K562 (cell line): ENCODE measurements at regions not wholly inside any gene's neighbourhood (a gene's known extent, or its start where the extent isn't known, plus 50 kb on each side); places are given as distances from the start of the nearest gene placed in this dataset.

Experiments
- ATAC-seq: fragments of 200-7000 bp; cut with Tn5 transposase; 3 replicates; pipeline ENCODE4 v1.9.1; 2020; ENCODE audit warnings: moderate library complexity
- BruUV-seq: library from RNA; stranded (reverse); fragments of 400-500 nt; replicated peaks from 2 replicates; lab custom pipeline; 2021; lab: Mats Ljungman, UMichigan
- CTCF ChIA-PET: fragments of 300-600 bp; formaldehyde crosslinking; extraction: SDS; loops from one replicate; lab custom pipeline; 2021; ENCODE audit warnings: low intra/inter-chr PET ratio; lab: Yijun Ruan, JAX
- POLR2A ChIA-PET: fragments of 300-600, 350-650 bp; sonication (Branson Sonifier 250); formaldehyde crosslinking; extraction: SDS; loops from one replicate; lab custom pipeline; 2021; ENCODE audit warnings: antibody characterized with exemption, inconsistent platforms; lab: Yijun Ruan, JAX
- DNase-seq, 4 experiments: peaks; one replicate each; pipeline versions ENCODE4 v3.0.0 to v3.0.0-alpha.2; 2011 to 2018; ENCODE audit warnings: low spot score in 3 of 4, mixed read lengths in 3 of 4; ENCODE audit errors: extremely low read depth in 1 of 4
- FAIRE-seq: peaks from 2 replicates; lab custom pipeline; 2011; peaks lifted over from hg19 to GRCh38; lab: Jason Lieb, UNC
- H2AFZ ChIP-seq: 2 replicates; pipeline ENCODE4 v1.6.0; 2011; ENCODE audit warnings: low read depth, low read length, control low read depth, inconsistent platforms
- H3K27ac ChIP-seq: fragments of 200-600 bp; 3 replicates; pipeline ENCODE4 v1.8.0; 2011; ENCODE audit warnings: low read depth, mild to moderate bottlenecking, control low read depth, inconsistent platforms, low read length, moderate library complexity, mixed read lengths; ENCODE audit errors: extremely low read depth
- H3K27me3 ChIP-seq, 2 experiments: fragments of 300-600 bp in 1 of 2; 2 replicates in 1 of 2; 3 replicates in 1 of 2; pipeline versions ENCODE4 v1.6.0 to v1.8.0; 2011; ENCODE audit warnings: inconsistent platforms in 2 of 2, low read length in 2 of 2, mild to moderate bottlenecking in 1 of 2, mixed read lengths in 1 of 2, moderate library complexity in 1 of 2; ENCODE audit not compliant: control insufficient read depth in 2 of 2, insufficient read depth in 2 of 2
- H3K36me3 ChIP-seq: fragments of 300-600 bp; 3 replicates; pipeline ENCODE4 v1.8.0; 2011; ENCODE audit warnings: mild to moderate bottlenecking, low read length, inconsistent platforms; ENCODE audit not compliant: control insufficient read depth, insufficient read depth
- H3K4me1 ChIP-seq, 2 experiments: fragments of 200-600 bp in 1 of 2; replicated peaks in 1 of 2; 2 replicates in 1 of 2; 3 replicates in 1 of 2; pipeline versions ENCODE4 v1.5.1 to v1.8.0; 2011; ENCODE audit warnings: inconsistent platforms in 2 of 2, low read length in 2 of 2, mild to moderate bottlenecking in 1 of 2, mixed read lengths in 1 of 2, moderate library complexity in 1 of 2; ENCODE audit not compliant: control insufficient read depth in 2 of 2, insufficient read depth in 2 of 2
- H3K4me2 ChIP-seq: 2 replicates; pipeline ENCODE4 v1.6.1; 2011; ENCODE audit warnings: low read length, control low read depth, inconsistent platforms, mixed read lengths; ENCODE audit not compliant: insufficient read depth
- H3K4me3 ChIP-seq: fragments of 200-600 bp; sonication (generic), shearing (Covaris generic); 2 replicates; pipeline ENCODE4 v1.5.1; 2016; ENCODE audit warnings: control low read depth, inconsistent platforms
- H3K79me2 ChIP-seq: fragments of 200-600 bp; 3 replicates; pipeline ENCODE4 v1.8.0; 2011; ENCODE audit warnings: low read length, inconsistent platforms; ENCODE audit not compliant: control insufficient read depth, insufficient read depth
- H3K9ac ChIP-seq, 2 experiments: 2 replicates each; pipeline versions ENCODE4 v1.6.0 to v1.6.1; 2011; ENCODE audit warnings: low read depth in 2 of 2, low read length in 2 of 2, control low read depth in 1 of 2, inconsistent platforms in 1 of 2, mild to moderate bottlenecking in 1 of 2, mixed read lengths in 1 of 2; ENCODE audit not compliant: insufficient read depth in 1 of 2
- H3K9me1 ChIP-seq: one replicate; pipeline ENCODE4 v1.6.0; 2011; ENCODE audit warnings: inconsistent platforms, mild to moderate bottlenecking, low read length, moderate library complexity; ENCODE audit not compliant: control insufficient read depth, insufficient read depth
- H3K9me3 ChIP-seq: replicated peaks from 2 replicates; pipeline ENCODE4 v1.5.1; 2011; ENCODE audit warnings: low read depth, low read length, inconsistent platforms; ENCODE audit not compliant: control insufficient read depth, insufficient read depth
- H4K20me1 ChIP-seq: replicated peaks from 2 replicates; pipeline ENCODE4 v1.6.1; 2011; ENCODE audit warnings: low read length, inconsistent platforms, mixed read lengths; ENCODE audit not compliant: control insufficient read depth, insufficient read depth
- ARID2 ChIP-seq: fragments of 450-650 bp; IDR thresholded peaks from 2 replicates; pipeline ENCODE4 v1.6.1; 2017; ENCODE audit warnings: antibody characterized with exemption, mild to moderate bottlenecking
- CBFA2T2 ChIP-seq: fragments of 450-650 bp; conservative IDR thresholded peaks from 2 replicates; pipeline ENCODE4 v1.6.1; 2017; ENCODE audit warnings: mild to moderate bottlenecking
- EP300 ChIP-seq: IDR thresholded peaks from 2 replicates; pipeline ENCODE4 v1.6.1; 2012; ENCODE audit warnings: low read length, improper control_type of control experiment
- HCFC1 ChIP-seq: IDR thresholded peaks from 2 replicates; pipeline ENCODE4 v1.6.1; 2012; ENCODE audit warnings: low read depth, low read length, improper control_type of control experiment
- HMG20B ChIP-seq: fragments of 250-450 bp; sonication (Bioruptor Pico); IDR thresholded peaks from 2 replicates; pipeline ENCODE4 v1.5.0; 2021; ENCODE audit warnings: mild to moderate bottlenecking
- NCOA6 ChIP-seq: fragments of 450-650 bp; IDR thresholded peaks from 2 replicates; pipeline ENCODE4 v1.6.1; 2017; ENCODE audit warnings: mild to moderate bottlenecking
- PHTF2 ChIP-seq: fragments of 250-450 bp; sonication (Bioruptor Pico); IDR thresholded peaks from 2 replicates; pipeline ENCODE4 v1.5.0; 2021; ENCODE audit warnings: mild to moderate bottlenecking
- POLR2B ChIP-seq: fragments of 450-650 bp; IDR thresholded peaks from 2 replicates; pipeline ENCODE4 v1.6.1; 2018; ENCODE audit warnings: low read depth; ENCODE audit not compliant: partially characterized antibody
- SNIP1 ChIP-seq: fragments of 450-650 bp; IDR thresholded peaks from 2 replicates; pipeline ENCODE4 v1.7.1; 2017; ENCODE audit warnings: low read depth, mild to moderate bottlenecking
- ZNF212 ChIP-seq: fragments of 450-650 bp; formaldehyde crosslinking; IDR thresholded peaks from 2 replicates; pipeline ENCODE4 v1.4.0; 2020; ENCODE audit warnings: mild to moderate bottlenecking
- ZNF23 ChIP-seq: fragments of 250-450 bp; sonication (Bioruptor Pico); IDR thresholded peaks from 2 replicates; pipeline ENCODE4 v1.4.0; 2020; ENCODE audit warnings: mild to moderate bottlenecking
- ZNF395 ChIP-seq: fragments of 200-800 bp; sonication (Bioruptor generic); IDR thresholded peaks from 2 replicates; pipeline ENCODE4 v1.6.1; 2017; ENCODE audit warnings: missing genetic modification characterization, missing compliant biosample characterization
- ZNF785 ChIP-seq: fragments of 250-450 bp; sonication (Bioruptor Pico); IDR thresholded peaks from 2 replicates; pipeline ENCODE4 v1.4.0; 2020; ENCODE audit warnings: mild to moderate bottlenecking
- WGBS: fragments of 100-300 bp; shearing (Covaris generic); methylation state at CpG from one replicate; pipeline ENCODE4 v1.1.6; 2016; ENCODE audit warnings: low coverage, mixed read lengths; ENCODE audit not compliant: insufficient coverage; ENCODE audit errors: missing lambda C conversion rate; 5-methylcytosine and 5-hydroxymethylcytosine counted together
- in situ Hi-C: fragments of 300-500 bp; cut with MboI; formaldehyde crosslinking; loops from 4 replicates; pipeline ENCODE4 v1.15.0; 2018; ENCODE audit warnings: inconsistent platforms, mixed read lengths
- intact Hi-C: fragments of 100-400 bp; cut with micrococcal nuclease; formaldehyde crosslinking; loops from 2 replicates; pipeline ENCODE4 v1.14.2; 2022
- TF ChIP-seq, protein P1 (sequence below): fragments of 150-350 bp; IDR thresholded peaks from 2 replicates; pipeline ENCODE4 v1.6.1; 2014; ENCODE audit warnings: low read depth, mild to moderate bottlenecking, low read length, borderline replicate concordance

- TF ChIP-seq HCFC1: no peak
- no peak for TF ChIP-seq ZNF395 (CRISPR knock-in tag)
- no peak for TF ChIP-seq POLR2B
These were observed 105.0 kb downstream of the TUSC1 start (continued) for GRCh38 chr9:25573281-25573680.

- DNase-seq: no peak
- Histone ChIP-seq H3K79me2 (no peaks in the 10 kb centered on the region), H3K9me3 (no peaks in the 10 kb centered on the region), H3K4me2 (no peak overlapping the region), H3K27ac (no peak overlapping the region), H3K36me3 (no peaks in the 10 kb centered on the region), H2AFZ (no peak overlapping the region), H3K9ac (no peak overlapping the region), H3K9me1 (no peaks in the 10 kb centered on the region), H4K20me1 (no peaks in the 10 kb centered on the region), H3K27me3 (no peaks in the 10 kb centered on the region), H3K4me1 (no peaks in the 10 kb centered on the region)
- in situ Hi-C loops: no loop called here
- intact Hi-C loops: no loop called here
- no CpG with 5 or more reads among the region's 2 CpGs for WGBS
- FAIRE-seq: no peak
- no TSS peak for BruUV-seq
- CTCF ChIA-PET: no interaction called here
- TF ChIP-seq ARID2 (no peak), NCOA6 (no peak), PHTF2 (CRISPR knock-in tag) (no peak), ZNF212 (no peak), SNIP1 (no peak), ZNF23 (CRISPR knock-in tag) (no peak), ZNF785 (CRISPR knock-in tag) (no peak), HMG20B (CRISPR knock-in tag) (no peak), EP300 (no peak), CBFA2T2 (no peak)
- TF ChIP-seq, protein P1, sequence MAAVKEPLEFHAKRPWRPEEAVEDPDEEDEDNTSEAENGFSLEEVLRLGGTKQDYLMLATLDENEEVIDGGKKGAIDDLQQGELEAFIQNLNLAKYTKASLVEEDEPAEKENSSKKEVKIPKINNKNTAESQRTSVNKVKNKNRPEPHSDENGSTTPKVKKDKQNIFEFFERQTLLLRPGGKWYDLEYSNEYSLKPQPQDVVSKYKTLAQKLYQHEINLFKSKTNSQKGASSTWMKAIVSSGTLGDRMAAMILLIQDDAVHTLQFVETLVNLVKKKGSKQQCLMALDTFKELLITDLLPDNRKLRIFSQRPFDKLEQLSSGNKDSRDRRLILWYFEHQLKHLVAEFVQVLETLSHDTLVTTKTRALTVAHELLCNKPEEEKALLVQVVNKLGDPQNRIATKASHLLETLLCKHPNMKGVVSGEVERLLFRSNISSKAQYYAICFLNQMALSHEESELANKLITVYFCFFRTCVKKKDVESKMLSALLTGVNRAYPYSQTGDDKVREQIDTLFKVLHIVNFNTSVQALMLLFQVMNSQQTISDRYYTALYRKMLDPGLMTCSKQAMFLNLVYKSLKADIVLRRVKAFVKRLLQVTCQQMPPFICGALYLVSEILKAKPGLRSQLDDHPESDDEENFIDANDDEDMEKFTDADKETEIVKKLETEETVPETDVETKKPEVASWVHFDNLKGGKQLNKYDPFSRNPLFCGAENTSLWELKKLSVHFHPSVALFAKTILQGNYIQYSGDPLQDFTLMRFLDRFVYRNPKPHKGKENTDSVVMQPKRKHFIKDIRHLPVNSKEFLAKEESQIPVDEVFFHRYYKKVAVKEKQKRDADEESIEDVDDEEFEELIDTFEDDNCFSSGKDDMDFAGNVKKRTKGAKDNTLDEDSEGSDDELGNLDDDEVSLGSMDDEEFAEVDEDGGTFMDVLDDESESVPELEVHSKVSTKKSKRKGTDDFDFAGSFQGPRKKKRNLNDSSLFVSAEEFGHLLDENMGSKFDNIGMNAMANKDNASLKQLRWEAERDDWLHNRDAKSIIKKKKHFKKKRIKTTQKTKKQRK: no peak
- TF ChIP-seq, all 486 proteins: peak for 0
- POLR2A ChIA-PET: no interaction called here
- ATAC-seq: no peak
- no peak overlapping the region for H3K4me3 ChIP-seq
These were observed 106.8 kb downstream of the TUSC1 start for GRCh38 chr9:25571491-25571890.
